OCI-LY1 (cell line): ENCODE measurements at regions not wholly inside any gene's neighbourhood (a gene's known extent, or its start where the extent isn't known, plus 50 kb on each side); places are given as distances from the start of the nearest gene placed in this dataset.

Experiments used
- EZH2 ChIP-seq: fragments of 200-600 bp; sonication (generic), shearing (Covaris generic); IDR thresholded peaks from 2 replicates; pipeline ENCODE4 v1.8.0; 2017; ENCODE audit warnings: borderline replicate concordance, mixed run types, mild to moderate bottlenecking, antibody characterized with exemption, low read length, moderate library complexity, mixed read lengths
- TF ChIP-seq, protein P1 (sequence below): fragments of 200-600 bp; sonication (generic), shearing (Covaris generic); IDR thresholded peaks from 2 replicates; pipeline ENCODE4 v1.5.1; 2017; ENCODE audit warnings: mild to moderate bottlenecking, antibody characterized with exemption, low read length, moderate library complexity, mixed read lengths

GRCh38 chr21:28602546-28602945 lies 390.1 kb downstream of the LTN1 start:
- TF ChIP-seq, protein P1, sequence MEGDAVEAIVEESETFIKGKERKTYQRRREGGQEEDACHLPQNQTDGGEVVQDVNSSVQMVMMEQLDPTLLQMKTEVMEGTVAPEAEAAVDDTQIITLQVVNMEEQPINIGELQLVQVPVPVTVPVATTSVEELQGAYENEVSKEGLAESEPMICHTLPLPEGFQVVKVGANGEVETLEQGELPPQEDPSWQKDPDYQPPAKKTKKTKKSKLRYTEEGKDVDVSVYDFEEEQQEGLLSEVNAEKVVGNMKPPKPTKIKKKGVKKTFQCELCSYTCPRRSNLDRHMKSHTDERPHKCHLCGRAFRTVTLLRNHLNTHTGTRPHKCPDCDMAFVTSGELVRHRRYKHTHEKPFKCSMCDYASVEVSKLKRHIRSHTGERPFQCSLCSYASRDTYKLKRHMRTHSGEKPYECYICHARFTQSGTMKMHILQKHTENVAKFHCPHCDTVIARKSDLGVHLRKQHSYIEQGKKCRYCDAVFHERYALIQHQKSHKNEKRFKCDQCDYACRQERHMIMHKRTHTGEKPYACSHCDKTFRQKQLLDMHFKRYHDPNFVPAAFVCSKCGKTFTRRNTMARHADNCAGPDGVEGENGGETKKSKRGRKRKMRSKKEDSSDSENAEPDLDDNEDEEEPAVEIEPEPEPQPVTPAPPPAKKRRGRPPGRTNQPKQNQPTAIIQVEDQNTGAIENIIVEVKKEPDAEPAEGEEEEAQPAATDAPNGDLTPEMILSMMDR: no peak
- TF ChIP-seq EZH2: no peak
